GM18520 (cell line): ENCODE measurements at regions not wholly inside any gene's neighbourhood (a gene's known extent, or its start where the extent isn't known, plus 50 kb on each side); places are given as distances from the start of the nearest gene placed in this dataset.

Experiments
- ATAC-seq: cut with Tn5 transposase; IDR thresholded peaks from one replicate; pipeline ENCODE4 v1.9.1; 2021; ENCODE audit not compliant: unreplicated experiment

DNA sequence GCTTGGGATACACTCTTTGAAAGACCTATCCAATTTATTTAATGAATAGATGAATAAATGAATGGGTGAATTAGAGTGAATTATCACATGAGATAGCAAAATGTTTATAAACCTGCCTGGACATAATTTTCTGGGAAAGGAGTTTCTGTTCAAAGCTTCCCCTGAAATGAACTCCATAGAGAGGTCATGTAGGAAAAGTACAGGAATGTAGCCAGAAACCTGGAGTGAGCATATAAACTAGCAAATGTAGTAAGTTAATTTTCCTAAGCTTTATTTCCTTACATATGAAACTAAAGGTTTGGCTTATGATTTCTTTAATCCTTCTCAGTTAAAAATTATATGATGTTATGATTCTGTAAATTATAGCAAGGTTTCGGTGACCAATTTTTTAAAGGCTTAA is 380.3 kb upstream of the RSPO3 start:
- ATAC-seq: no peak

DNA sequence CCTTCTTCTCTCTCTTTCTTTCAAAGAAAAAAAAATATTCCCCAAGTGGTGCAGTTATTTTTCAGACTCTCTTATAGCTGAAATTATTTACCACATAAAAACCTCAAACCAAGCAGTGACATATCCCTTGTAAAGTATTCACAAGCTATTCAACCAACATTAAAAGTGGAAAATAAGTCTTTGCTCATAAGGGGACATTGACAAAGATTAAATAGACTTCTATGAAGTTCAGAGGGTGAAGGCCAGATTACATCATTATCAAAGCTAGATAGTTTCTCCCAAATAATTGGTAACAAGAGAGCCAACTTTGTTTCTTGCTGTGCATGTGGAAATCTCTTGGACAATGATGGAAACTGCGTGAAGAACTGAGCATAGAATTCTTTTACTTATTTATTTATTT is 379.8 kb upstream of the RSPO3 start:
- no peak for ATAC-seq

DNA sequence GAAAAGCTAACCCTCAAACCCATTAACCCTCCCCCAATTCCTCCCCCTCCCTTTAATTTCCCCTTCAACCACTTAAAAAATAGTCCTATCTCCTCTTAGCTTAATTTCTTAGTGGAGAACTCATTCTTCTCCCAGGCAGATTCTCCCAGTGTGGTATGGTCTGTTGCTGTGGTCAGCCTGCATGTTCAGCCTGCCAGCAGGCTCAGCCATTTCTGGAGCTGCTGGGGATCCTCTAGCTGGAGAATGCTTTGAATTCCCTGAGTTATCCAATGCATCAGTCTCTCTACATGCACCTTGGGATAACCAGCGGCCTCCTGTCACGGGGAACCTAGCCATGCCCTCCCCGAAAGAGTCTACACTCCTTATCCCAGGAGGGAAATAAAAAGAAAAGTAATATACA is 375.4 kb upstream of the RSPO3 start:
- ATAC-seq: no peak

DNA sequence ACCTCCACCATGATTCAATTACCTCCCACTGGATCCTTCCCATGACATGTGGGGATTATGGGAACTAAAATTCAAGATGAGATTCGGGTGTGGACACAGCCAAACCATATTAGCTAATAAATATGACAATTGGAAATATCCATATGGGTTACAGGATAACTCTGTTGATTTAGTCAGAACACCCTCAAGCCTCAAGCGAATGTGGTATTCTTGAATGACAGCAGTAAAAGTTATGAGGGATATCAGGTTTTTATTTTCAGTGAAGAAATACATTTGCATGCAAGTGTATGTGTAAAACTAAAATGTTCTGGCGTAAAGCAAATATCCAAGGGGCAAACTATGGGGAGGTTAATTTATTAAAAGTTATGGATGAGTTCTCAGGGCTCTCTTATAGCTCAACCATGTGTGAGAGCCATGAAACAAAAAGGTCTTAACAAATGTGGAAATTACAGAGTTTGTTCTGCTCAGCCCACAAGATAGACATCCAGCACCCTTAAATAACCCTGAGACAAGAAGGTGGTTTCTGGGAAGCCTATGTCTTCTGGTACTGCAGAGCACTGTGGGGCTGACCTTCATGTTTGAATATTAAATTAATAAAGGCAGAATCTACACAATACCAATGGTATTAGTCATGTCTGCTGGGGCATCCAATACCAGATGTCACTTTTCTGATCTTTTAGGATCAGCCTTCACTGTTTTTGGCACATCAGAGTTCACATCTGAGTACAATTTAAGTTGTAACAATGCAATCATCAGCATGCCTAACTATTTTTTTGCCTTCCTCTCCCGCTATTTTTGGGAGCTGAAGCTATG is 370.5 kb upstream of the RSPO3 start:
- ATAC-seq: no peak

DNA sequence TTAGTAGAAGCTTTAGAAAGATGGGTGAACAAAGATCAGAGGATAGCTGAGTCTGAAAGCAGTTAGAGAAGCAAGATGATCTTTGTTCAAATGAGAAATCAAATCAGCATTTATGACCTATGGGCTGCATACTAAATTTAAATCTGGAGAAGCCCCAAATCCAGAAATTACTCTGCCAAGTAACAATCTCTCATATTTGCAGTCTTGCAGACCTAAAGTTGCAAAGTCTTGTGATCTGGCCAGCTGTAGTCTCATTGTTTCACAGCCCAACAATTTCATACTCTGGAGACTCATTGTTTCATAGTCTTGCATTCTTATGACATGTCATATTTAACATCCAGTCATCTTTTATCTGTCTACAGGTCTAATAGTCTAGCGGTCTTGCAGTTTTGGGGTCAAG is 364.9 kb upstream of the RSPO3 start:
- ATAC-seq: no peak

DNA sequence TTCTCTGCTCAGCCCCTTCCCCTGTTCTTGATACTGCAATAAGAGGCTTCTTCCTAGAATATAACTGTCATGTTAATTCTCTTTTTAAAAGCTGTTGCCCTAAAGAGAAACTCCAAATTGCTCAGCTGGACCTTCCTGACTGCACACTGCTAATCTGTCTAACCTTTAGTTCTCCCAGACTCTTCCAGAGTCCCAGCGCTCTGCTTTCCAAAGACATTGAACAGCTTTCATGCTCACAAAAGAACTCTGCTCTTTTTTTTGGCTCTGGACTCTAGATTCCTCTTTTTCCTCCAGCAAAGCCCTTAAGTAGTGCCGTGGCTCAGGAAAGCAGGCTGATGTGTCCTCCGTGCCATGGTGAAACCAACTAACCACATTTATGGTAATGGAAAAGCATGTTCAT is 356.6 kb upstream of the RSPO3 start:
- ATAC-seq: no peak

DNA sequence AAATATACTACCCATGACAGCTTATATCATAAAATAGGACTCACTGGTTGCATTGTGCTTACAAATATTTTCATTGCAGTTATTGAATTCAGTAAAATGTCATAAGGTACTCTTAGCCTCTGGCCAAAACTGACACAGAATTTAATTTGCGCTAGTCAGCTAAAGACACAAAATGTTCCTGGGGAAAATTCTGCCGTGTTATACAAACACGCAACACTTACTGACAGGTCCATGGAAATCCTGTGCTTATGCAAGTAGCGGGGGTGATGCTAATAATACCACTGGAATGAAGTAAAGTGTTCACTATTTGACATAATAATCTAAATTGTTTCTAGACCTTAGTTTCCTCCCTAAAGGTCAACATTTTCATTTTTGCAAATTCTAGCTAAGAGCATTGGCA is 354.4 kb upstream of the RSPO3 start:
- no peak for ATAC-seq

DNA sequence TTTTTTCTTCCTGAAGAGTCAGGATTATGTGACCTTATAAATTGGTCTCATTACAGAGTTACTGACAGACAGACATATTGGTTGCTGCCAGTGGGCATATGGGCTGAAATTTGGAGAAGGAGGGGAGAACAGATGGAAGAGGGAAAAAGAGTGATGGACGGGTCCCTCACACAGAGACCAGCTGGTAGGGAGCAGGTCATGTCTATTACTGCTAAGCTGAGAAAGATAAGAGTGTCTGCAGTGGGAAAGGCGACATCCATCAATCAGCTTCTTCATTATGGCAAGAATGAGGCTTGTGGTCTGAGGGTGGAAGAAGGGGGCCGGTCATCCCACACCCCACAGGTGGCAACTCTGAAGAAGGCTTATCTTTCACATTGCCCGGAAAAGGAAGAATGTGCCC is 353.8 kb upstream of the RSPO3 start:
- no peak for ATAC-seq

DNA sequence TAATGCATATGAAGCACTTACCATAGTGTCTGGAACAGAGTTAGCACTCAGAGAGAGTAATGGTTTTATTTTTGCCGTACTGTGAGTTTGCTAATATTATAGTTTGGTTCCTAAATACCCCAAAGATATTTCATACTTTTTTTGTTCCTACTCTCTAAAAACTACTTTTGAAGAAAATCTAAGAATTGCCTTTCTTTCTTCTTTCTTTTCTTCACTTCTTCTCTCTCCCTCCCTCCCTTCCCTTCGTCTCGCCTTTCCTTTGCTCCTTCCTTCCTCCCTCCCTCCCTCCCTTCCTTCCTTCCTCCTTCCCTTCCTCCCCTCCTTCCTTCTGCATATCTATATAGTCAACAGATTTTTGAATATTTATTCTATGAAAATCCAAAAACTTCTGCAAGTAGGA is 351.7 kb upstream of the RSPO3 start:
- ATAC-seq: no peak

DNA sequence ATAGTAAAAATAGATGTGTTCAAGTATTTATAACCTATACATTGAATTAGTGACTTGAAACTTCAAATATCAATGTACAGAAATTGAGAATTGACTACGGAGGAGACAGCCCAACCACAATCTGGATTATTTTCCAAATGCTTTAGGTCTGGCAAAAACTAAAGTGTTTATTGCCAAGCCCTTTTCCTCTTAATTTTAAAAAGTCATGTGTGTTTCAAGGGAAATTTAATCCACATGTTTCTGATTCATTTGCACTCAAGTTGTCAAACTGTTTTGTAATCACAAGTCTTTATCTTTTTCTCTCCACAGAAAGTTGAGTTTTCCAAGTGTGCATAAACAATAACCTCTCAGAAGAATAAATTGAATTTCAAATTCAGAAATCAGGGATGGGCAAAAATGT is 350.8 kb upstream of the RSPO3 start:
- ATAC-seq: no peak

DNA sequence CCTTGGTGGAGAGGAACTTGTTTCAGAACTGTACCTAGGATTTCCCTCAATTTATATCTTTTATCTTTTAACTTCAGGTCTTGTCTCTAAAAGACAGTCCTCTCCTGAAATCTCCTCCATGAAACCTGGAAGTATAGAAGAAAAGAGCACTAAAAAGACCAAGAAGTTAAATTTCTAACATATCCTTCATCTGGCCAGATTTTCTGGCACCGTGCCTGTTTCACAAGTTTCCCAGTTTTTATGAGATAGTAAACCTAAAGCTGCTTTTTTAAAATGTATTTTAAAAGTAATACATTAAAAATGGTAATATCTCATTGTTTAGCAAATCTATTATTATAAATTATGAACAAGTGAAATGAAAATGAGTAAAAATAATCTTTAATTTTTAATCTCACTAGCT is 348.3 kb upstream of the RSPO3 start:
- ATAC-seq: no peak

DNA sequence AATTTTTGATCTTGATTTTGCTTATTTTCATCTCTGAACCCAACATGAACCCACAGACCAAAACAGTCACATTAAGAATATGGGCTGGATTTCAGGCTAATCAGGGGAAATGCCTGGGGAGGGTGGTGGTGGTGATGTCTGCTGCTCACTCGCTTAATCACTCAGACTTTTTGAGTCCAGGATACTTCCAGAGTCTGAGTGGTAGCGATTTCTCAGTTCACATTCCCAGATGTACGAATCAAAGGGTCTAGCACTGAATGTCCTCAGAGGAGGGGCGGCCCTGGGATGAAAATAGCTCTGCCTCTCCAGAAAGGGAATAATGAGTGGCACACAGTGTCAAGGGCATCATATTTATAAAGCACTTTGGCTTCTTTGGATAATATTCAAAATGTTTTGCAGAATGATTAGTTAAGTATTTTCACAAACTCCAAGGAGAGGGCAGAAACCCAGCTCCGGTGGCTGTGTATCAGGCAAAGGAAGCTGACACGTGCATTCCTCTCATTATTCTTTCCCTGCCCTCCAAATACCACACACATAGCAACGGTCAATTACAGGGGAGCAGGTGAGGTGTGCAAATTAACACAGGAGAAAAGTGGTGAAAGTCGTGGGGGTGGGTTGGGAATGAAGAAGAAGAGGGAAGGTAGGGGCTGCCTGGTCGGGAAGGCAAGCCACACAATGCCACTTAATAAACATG is 345.2 kb upstream of the RSPO3 start:
- ATAC-seq: no peak

DNA sequence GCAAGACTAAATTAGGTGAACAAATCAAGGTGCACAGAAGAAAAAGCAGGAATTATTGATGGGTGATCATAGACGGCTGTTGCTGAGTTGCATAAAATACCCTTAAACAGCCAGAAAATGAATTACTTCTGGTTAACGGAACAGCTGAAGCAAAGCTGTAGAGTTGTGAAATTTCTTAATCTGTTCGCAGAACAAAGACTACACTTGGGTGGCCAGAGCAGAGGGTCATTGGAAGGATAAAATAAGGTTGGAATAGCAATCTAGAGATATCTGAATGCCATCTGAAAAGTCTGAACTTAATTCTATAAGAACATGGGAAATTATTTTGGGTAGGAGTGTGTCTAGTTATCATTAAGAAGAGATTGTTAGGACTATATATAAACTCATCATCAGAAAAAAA is 339.1 kb upstream of the RSPO3 start:
- no peak for ATAC-seq

DNA sequence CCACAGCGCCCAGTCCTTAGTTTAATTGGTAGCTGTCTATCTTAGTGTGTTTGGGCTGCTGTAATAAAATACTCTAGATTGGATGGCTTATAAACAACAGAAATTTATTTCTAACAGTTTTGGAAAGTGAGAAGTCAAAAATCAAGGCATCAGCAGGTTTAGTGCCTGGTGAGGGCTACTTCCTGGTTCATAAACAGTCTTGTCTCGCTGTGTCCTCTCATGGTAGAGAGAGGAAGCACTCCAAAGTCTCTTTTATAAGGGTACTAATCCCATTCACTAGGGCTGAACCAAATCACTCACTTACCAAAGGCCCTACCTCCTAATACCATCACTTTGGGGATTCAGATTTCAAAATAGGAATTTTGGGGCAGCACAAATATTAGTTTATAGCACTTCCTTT is 336.9 kb upstream of the RSPO3 start:
- no peak for ATAC-seq

DNA sequence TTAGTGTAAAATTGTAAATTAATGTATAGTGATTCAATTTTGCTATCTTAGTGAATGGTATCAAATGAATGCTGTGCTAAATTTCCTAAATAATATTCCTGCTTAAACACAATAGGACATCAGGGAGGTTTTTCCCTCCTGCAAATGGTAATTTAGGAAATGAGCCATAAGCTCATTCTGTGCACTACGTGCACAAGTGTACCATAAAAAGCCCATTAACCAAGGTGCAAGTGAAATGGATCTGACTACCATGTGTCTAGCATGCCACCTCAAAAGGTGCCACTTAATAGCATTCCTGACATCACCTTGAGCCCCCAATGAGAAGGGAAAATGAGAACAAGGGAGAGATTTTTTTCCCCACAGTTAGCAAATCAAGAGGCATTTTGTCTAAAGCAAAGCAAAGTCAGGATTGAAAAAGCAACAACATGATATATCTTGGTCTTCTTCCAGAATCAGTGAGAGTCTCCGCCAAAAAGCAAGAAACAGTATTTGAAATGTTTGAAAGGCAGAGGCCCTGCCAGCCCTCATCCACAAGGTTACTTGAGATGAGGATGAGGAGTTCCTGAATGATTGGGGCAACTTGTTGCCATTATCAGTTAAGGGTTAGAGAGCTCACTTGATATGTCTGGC is 334.2 kb upstream of the RSPO3 start:
- ATAC-seq: no peak

DNA sequence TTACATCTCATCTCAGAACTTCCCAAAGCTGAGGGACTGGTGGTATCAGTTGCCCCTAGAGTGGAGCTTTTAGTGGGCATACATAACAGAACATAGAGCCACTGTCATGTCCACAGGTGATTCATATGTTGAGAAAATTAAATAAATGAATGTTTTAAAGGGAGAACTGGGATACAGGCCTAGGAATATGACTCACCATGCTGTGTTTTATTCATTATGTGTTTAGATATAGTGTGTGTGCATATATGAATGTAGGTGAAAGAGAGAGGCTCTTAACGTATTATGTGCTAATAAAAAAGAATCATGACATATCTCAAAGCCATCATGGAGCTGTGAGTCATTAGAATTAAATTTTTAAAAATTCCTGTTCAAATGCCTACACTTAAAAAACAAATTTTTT is 332.2 kb upstream of the RSPO3 start:
- ATAC-seq: no peak

DNA sequence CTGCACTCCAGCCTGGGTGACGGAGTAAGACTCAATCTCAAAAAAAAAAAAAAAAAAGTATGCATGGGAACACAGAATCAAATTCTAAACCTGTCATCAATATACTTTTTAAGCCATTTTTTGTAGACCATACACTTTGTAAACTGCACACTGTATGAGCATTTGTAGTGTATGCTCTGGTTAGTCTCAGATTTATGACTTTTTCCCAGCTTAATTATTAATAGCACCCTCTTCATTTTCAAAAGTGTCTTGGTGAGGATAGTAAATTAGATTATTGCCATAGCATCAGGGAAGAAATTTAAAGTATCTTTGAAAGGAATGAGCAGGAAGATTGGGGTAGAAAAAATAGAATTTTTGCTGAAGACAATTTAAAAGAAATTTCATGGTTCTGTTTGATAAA is 330.8 kb upstream of the RSPO3 start:
- ATAC-seq: no peak

DNA sequence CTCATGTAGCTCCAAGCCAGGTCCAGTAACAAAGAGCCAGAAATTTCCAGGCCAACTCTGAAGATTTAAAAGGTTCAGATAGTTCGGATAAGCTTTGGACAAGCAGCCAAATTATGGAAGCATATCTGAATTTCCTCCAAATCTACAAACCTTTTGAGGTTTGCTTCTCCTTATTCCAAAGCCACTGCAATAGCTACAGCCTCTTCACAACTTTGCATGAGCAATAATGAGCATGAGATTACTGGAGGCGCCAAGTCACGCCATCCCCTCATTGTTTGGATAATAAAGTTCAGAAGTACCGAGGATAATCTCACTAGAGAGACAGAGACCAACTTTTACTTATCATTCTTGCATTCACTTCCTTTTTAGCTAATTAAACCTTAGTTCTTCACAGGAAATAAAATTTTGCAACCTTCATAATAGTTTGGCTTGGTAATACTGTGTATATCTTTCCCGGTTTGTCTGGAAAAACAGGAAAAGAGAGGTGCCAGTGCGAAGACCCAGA is 329.6 kb upstream of the RSPO3 start:
- ATAC-seq: no peak

DNA sequence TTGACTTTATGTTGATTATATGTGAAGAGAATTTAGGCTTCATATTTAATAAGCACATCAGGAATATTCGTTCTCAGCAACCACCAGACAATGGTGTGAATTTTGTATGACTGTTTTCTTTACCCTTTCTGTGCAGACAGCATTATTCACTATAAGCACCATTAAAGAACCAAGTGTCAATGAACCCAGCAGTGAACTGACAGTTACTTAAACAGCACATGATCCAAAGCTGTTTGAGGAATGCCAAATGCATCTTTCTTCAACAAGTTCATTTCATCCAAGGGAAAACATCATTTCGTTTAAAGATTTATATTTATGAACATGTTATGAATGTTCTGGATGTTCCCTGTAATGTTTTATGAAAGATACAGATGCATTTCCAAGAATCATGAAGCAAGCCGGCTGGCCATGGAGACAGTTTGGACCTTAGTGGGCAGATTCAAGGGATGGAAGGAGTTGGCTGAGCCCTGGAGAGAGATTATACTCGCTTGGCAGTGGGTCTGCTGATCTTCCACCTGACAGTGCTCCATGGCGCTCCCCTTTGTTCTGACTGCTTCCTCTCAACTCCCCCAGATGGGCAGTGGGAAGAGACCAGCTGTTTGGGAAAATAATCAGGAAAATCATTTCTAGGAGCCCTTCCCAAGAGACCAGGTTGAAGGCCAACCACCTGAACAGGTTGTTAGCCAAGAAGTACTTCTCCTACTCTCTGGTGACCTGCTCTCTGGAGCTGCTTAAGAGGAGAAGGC is 326.0 kb upstream of the RSPO3 start:
- ATAC-seq: no peak

DNA sequence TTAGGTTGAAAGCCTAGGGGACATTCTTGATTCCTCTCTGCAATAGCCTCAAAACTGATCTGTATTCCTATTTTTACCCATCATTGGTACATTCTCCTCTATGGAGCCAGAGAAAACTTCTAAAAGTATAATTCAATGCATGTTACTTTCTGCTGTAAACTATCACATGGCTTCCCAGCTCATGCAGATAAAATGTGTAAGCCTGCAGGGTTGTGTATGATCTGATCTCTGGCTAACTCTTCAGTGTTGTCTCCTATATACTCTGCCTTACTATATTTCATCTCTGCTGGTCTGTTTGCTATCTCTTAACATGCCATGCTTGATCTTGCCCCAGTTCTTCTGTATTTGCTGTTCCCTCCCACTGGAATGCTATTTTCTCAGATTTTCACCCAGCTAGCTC is 323.3 kb upstream of the RSPO3 start:
- ATAC-seq: no peak

DNA sequence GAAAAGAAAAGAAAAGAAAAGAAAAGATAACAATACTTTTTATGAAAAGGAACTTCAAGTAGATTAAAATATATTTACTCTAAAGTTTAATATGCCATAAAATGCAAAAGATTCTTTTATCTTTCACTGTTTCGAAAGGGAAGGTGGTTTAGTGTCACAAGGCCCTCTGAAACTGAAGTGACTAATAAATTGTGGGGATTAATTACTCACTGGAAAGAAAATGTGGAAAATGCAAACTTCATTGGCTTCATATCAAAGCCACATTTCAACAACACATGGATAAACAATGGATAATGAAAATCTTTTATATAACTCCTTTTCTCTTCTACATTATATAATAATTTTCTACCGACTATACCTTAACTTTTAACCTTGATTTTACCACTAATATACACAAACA is 320.5 kb upstream of the RSPO3 start:
- no peak for ATAC-seq
